IMR-90 (cell line): ENCODE measurements at regions not wholly inside any gene's neighbourhood (a gene's known extent, or its start where the extent isn't known, plus 50 kb on each side); places are given as distances from the start of the nearest gene placed in this dataset.

ENCODE experiments used
- ATAC-seq: fragments of 200-7000 bp; cut with Tn5 transposase; 2 replicates; pipeline ENCODE4 v1.9.1; 2020; ENCODE audit warnings: low read depth, mild to moderate bottlenecking, moderate library complexity
- BruUV-seq: library from RNA; stranded (reverse); fragments of 400-500 nt; replicated peaks from 2 replicates; lab custom pipeline; 2021; lab: Mats Ljungman, UMichigan
- CTCF ChIA-PET: fragments of 300-600 bp; formaldehyde crosslinking; extraction: SDS; loops from one replicate; lab custom pipeline; 2021; ENCODE audit warnings: antibody characterized with exemption; lab: Yijun Ruan, JAX
- POLR2A ChIA-PET: fragments of 300-600 bp; sonication (Branson Sonifier 250); formaldehyde crosslinking; loops from one replicate; lab custom pipeline; 2022; ENCODE audit warnings: antibody characterized with exemption; ENCODE audit not compliant: unreplicated experiment; lab: Charles Lee
- DNase-seq: peaks from one replicate; pipeline ENCODE4 v3.0.0; 2013
- H2AFZ ChIP-seq: replicated peaks from 2 replicates; pipeline ENCODE3; 2013; ENCODE audit warnings: low read length, mild to moderate bottlenecking; ENCODE audit not compliant: poor library complexity
- H2AK5ac ChIP-seq: 2 replicates; pipeline ENCODE4 v1.6.1; 2013; ENCODE audit warnings: low read depth, low read length, inconsistent platforms
- H2AK9ac ChIP-seq: replicated peaks from 2 replicates; pipeline ENCODE3; 2013; ENCODE audit warnings: mild to moderate bottlenecking, low read depth, low read length, moderate library complexity; ENCODE audit not compliant: poor library complexity
- H2BK120ac ChIP-seq: 2 replicates; pipeline ENCODE4 v1.6.1; 2013; ENCODE audit warnings: low read depth, low read length, inconsistent platforms
- H2BK15ac ChIP-seq: 3 replicates; pipeline ENCODE4 v1.6.1; 2013; ENCODE audit warnings: low read depth, low read length, inconsistent platforms
- H2BK20ac ChIP-seq: 2 replicates; pipeline ENCODE4 v1.6.1; 2013; ENCODE audit warnings: low read depth, mild to moderate bottlenecking, inconsistent platforms, low read length, moderate library complexity
- H2BK5ac ChIP-seq: 2 replicates; pipeline ENCODE4 v1.6.1; 2013; ENCODE audit warnings: mild to moderate bottlenecking, low read depth, low read length, inconsistent platforms; ENCODE audit not compliant: poor library complexity, severe bottlenecking
- H3K14ac ChIP-seq: replicated peaks from 2 replicates; pipeline ENCODE4 v1.6.1; 2013; ENCODE audit warnings: low read depth, low read length, inconsistent platforms
- H3K18ac ChIP-seq: 2 replicates; pipeline ENCODE4 v1.6.1; 2013; ENCODE audit warnings: low read depth, low read length, control low read depth
- H3K23ac ChIP-seq: 2 replicates; pipeline ENCODE4 v1.6.1; 2013; ENCODE audit warnings: low read depth, low read length, inconsistent platforms
- H3K27ac ChIP-seq: 2 replicates; pipeline ENCODE4 v1.5.1; 2013; ENCODE audit warnings: mild to moderate bottlenecking, control low read depth, low read length; ENCODE audit not compliant: insufficient read depth
- H3K27me3 ChIP-seq: 2 replicates; pipeline ENCODE4 v1.6.1; 2013; ENCODE audit warnings: low read length; ENCODE audit not compliant: control insufficient read depth, insufficient read depth
- H3K36me3 ChIP-seq: 2 replicates; pipeline ENCODE4 v1.6.1; 2013; ENCODE audit warnings: low read length, mixed read lengths; ENCODE audit not compliant: control insufficient read depth, insufficient read depth
- H3K4ac ChIP-seq: 2 replicates; pipeline ENCODE4 v1.6.1; 2013; ENCODE audit warnings: low read depth, low read length, inconsistent platforms
- H3K4me1 ChIP-seq: 2 replicates; pipeline ENCODE4 v1.6.1; 2013; ENCODE audit warnings: low read length, mixed read lengths; ENCODE audit not compliant: control insufficient read depth, insufficient read depth
- H3K4me2 ChIP-seq: 2 replicates; pipeline ENCODE4 v1.6.1; 2013; ENCODE audit warnings: low read depth, mild to moderate bottlenecking, control low read depth, low read length, moderate library complexity
- H3K4me3 ChIP-seq: 2 replicates; pipeline ENCODE4 v1.5.1; 2013; ENCODE audit warnings: low read depth, mild to moderate bottlenecking, control low read depth, low read length, moderate library complexity; ENCODE audit not compliant: insufficient read depth
- H3K56ac ChIP-seq: 2 replicates; pipeline ENCODE4 v1.6.1; 2013; ENCODE audit warnings: low read length, inconsistent platforms; ENCODE audit not compliant: insufficient read depth; ENCODE audit errors: extremely low read depth
- H3K79me1 ChIP-seq, 2 experiments: 2 replicates each; pipeline ENCODE4 v1.6.1; 2013; ENCODE audit warnings: low read length in 2 of 2, inconsistent platforms in 1 of 2, low read depth in 1 of 2
- H3K9ac ChIP-seq: 2 replicates; pipeline ENCODE4 v1.6.1; 2013; ENCODE audit warnings: low read depth, low read length, control low read depth
- H3K9me1 ChIP-seq: 2 replicates; pipeline ENCODE4 v1.6.1; 2013; ENCODE audit warnings: low read length, inconsistent platforms; ENCODE audit not compliant: insufficient read depth
- H3K9me3 ChIP-seq: 2 replicates; pipeline ENCODE4 v1.6.1; 2013; ENCODE audit warnings: low read length; ENCODE audit not compliant: control insufficient read depth, insufficient read depth
- H4K20me1 ChIP-seq: 2 replicates; pipeline ENCODE4 v1.6.1; 2013; ENCODE audit warnings: low read length, inconsistent platforms; ENCODE audit not compliant: insufficient read depth
- H4K5ac ChIP-seq: 2 replicates; pipeline ENCODE4 v1.6.1; 2013; ENCODE audit warnings: mild to moderate bottlenecking, low read depth, low read length, control low read depth
- H4K8ac ChIP-seq, 2 experiments: 2 replicates each; pipeline ENCODE4 v1.6.1; 2013; ENCODE audit warnings: low read depth in 2 of 2, low read length in 2 of 2, control low read depth in 1 of 2, inconsistent platforms in 1 of 2
- H4K91ac ChIP-seq: 2 replicates; pipeline ENCODE4 v1.6.1; 2013; ENCODE audit warnings: low read depth, low read length, inconsistent platforms; ENCODE audit not compliant: insufficient read depth
- BHLHE40 ChIP-seq: fragments of 150-350 bp; IDR thresholded peaks from 2 replicates; pipeline ENCODE4 v1.6.1; 2016; ENCODE audit warnings: mild to moderate bottlenecking, low read depth, low read length
- CTCF ChIP-seq: conservative IDR thresholded peaks from 2 replicates; pipeline ENCODE4 v1.5.1; 2012; ENCODE audit warnings: mild to moderate bottlenecking, low read depth, low read length, improper control_type of control experiment
- ELK1 ChIP-seq: fragments of 150-350 bp; IDR thresholded peaks from 2 replicates; pipeline ENCODE4 v1.6.1; 2016; ENCODE audit warnings: low read depth, mild to moderate bottlenecking, low read length, moderate library complexity, borderline replicate concordance
- NFE2L2 ChIP-seq: fragments of 150-350 bp; IDR thresholded peaks from 2 replicates; pipeline ENCODE4 v1.6.1; 2016; ENCODE audit warnings: low read depth, mild to moderate bottlenecking, low read length
- POLR2A ChIP-seq: IDR thresholded peaks from 2 replicates; pipeline ENCODE4 v1.6.1; 2012; ENCODE audit warnings: mild to moderate bottlenecking, low read depth, low read length
- WGBS, 2 experiments: methylation state at CpG; one replicate each; pipeline versions ENCODE4 v1.1.5 to v1.1.7; 2013; ENCODE audit warnings: missing lambda C conversion rate in 2 of 2; ENCODE audit not compliant: insufficient read length in 1 of 2; ENCODE audit errors: extremely low coverage in 2 of 2; 5-methylcytosine and 5-hydroxymethylcytosine counted together
- dilution Hi-C: fragments of 300-500 bp; cut with HindIII; formaldehyde crosslinking; loops from one replicate; pipeline ENCODE4 v1.14.3; 2018; ENCODE audit warnings: low sequenced_read_pairs; ENCODE audit not compliant: unreplicated experiment
- in situ Hi-C: fragments of 300-500 bp; cut with MboI; formaldehyde crosslinking; loops from 3 replicates; pipeline ENCODE4 v1.14.3; 2019; ENCODE audit warnings: low sequenced_read_pairs, inconsistent platforms, mixed read lengths
- intact Hi-C: fragments of 100-400 bp; cut with micrococcal nuclease; formaldehyde crosslinking; loops from 2 replicates; pipeline ENCODE4 v1.10.0; 2022

- Histone ChIP-seq H3K4me3 (no peak overlapping the region), H3K4me1 (no peaks in the 10 kb centered on the region; the same call in 1 of the 2 replicates), H3K36me3 (no peaks in the 10 kb centered on the region), H3K4me2 (no peak overlapping the region), H2BK20ac (no peak overlapping the region), H3K79me1 (no peaks in the 10 kb centered on the region), H2AK5ac (no peak overlapping the region), H2BK15ac (no peak overlapping the region), H3K27ac (no peak overlapping the region), H3K9ac (no peak overlapping the region), H3K9me1 (no peaks in the 10 kb centered on the region), H2AK9ac (no peak overlapping the region), H3K9me3 (no peaks in the 10 kb centered on the region), H2BK5ac (no peak overlapping the region), H3K56ac (no peak overlapping the region), H3K23ac (no peak overlapping the region), H3K27me3 (no peaks in the 10 kb centered on the region), H3K18ac (no peak overlapping the region), H2BK120ac (no peak overlapping the region), H4K20me1 (no peaks in the 10 kb centered on the region), H3K14ac (no peak overlapping the region), H4K5ac (no peak overlapping the region), H3K4ac (no peak overlapping the region), H4K91ac (no peak overlapping the region), H4K8ac (no peak overlapping the region), H2AFZ (no peak overlapping the region)
- ChIA-PET POLR2A (no interaction called here), CTCF (no interaction called here)
- BruUV-seq, result no TSS peak
- DNase-seq (no peak), ATAC-seq (no peak)
- dilution Hi-C loops (no loop called here), intact Hi-C loops (no loop called here), in situ Hi-C loops (no loop called here)
- TF ChIP-seq ELK1, result no peak
- TF ChIP-seq BHLHE40, result no peak
- TF ChIP-seq POLR2A, result no peak
- TF ChIP-seq CTCF, result no peak
- TF ChIP-seq NFE2L2, result no peak
- 96% methylated on average over 8 of the region's 18 CpGs; no CpG with 5 or more reads in 1 of the 2 experiments for WGBS, 2 experiments
Measured at GRCh38 chr2:143946436-143947391, 573.2 kb downstream of the ZEB2 start.
